ENCODE measurements at regions not wholly inside any gene's neighbourhood (a gene's known extent, or its start where the extent isn't known, plus 50 kb on each side); places are given as distances from the start of the nearest gene placed in this dataset.
"Not testable (repeated sequence)": the region's sequence is repeated elsewhere in the genome, so short reads cannot be mapped to it uniquely, and the experiment has no call there.

GRCh38 chr17:20908313-20909267 lies 134.2 kb downstream of the USP22 start:
- peak; percentile 84 for DNase-seq (ENCODE audit: low read depth)

GRCh38 chr17:20914658-20915057 lies 128.2 kb downstream of the USP22 start:
- no peak for DNase-seq (ENCODE audit: low read depth)

- no peak for DNase-seq (ENCODE audit: low read depth)
Measured at GRCh38 chr17:20916383-20916782, 126.4 kb downstream of the USP22 start.

GRCh38 chr17:20917610-20918306 lies 125.1 kb downstream of the USP22 start:
- not testable (repeated sequence) for DNase-seq (ENCODE audit: low read depth)

DNA sequence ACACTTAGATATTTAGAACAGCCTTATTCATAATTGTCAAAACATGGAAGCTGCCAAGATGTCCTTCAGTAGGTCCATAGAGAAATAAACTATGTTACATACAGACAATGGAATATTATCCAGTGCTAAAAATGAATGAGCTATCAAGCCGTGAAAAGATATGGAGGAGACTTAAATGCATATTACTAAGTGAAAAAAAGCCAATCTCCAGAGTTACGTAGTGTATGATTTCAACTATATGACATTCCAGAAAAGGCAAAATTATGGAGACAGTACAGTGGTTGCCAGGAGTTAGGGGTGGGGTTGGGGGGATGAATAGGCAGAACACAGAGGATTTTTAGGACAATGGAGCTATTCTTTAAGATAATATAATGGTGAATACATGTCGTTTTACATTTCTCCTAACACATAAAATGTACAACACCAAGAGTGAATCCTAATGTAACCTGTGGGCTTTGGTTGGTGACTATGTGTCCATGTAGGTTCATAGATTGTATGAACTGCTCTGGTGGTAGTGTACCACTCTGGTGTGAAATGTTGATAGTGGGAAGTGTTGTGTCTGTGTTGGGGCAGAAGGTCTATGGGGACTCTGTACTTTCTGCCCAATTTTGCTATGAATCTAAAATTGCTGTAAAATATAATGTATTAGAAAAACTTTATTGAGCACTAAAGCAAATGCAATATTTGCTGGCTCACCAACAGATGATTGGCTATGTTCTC lies 122.6 kb downstream of the USP22 start:
- no peak for DNase-seq (ENCODE audit: low read depth)

GRCh38 chr17:20920815-20921199 lies 122.0 kb downstream of the USP22 start:
- DNase-seq (ENCODE audit: low read depth): no peak

DNA sequence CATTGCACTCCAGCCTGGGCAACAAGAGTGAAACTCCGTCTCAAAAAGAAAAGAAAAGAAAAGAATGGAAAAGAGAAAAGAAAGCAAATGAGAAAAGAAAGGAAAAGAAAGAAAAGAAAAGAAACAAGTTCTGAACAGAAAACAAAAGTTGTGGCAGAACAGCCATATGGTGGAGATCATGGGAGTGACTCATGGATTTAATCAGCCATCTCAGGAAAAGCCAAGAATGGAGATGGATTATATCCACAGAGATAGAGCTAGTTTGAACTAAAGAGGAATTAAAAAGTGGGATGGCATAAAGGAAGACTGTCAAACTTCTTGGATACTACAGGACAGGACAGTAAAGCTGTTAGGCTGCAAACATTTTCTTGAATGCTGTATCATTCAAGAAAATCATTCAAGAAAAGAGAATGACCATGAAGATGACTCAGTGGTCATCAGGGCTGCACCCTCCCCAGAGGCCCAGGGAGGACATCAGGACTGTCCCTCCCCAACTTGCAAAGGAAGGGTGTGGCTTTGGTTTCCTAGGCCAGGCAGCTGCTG lies 120.6 kb downstream of the USP22 start:
- DNase-seq (ENCODE audit: low read depth): peak; percentile 50

DNA sequence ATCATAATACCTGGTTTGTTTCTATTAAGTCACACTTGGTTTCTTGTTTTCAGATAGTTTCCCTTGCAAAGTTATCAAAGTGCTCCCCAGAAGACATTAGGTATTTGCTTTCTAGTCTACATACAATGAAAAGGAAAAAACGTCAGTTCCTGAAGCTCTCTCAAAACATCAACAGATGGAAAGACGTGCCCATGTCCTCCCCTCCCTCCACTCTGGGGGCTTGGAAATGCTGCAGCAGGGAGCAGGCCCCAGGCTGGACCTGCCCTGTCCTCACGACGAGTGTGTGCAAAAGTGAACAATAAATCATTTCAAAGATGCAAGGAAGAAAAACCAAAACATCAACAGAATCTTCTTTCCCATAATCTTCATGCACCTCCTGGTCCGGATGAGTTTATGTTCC lies 118.5 kb downstream of the USP22 start:
- no peak for DNase-seq (ENCODE audit: low read depth)

GRCh38 chr17:20925091-20925490 lies 117.7 kb downstream of the USP22 start:
- DNase-seq (ENCODE audit: low read depth): peak; percentile 32

DNA sequence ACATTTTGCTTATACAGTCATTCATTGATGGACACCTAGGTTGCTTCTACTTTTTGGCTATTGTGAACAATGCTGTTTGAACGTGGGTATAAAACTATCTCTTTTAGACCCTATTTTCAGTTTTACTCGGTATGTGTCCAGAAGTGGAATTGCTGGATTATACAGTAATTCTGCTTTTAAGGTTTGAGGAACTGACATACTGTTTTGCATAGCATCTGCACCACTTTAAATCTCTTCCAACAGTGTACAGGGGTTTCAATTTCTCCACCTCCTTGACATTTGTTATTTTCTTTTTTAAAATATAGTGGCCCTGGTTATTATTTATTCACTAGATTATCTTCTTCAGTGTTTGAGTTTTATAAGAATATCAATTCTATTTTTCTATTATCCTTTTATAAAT lies 116.9 kb downstream of the USP22 start:
- no peak for DNase-seq (ENCODE audit: low read depth)

DNA sequence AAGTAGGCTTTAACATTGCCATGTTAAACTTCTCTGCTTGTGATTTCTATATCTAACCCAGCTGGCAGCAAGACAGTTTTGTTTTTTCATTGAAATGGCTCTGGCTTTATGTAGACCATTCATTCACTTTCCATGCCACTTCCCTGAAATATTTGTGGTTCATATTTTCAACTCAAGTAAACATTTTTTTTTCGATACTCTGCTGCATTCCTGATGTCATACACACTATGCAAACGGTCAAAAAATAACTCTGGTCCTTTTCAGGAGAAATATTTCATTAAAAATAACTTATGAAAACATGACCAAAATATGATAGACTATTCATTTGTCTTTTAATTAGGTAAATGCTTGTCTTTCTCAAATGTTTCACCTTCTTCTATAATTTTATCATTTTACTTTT lies 116.3 kb downstream of the USP22 start:
- DNase-seq (ENCODE audit: low read depth): peak; percentile 58

DNA sequence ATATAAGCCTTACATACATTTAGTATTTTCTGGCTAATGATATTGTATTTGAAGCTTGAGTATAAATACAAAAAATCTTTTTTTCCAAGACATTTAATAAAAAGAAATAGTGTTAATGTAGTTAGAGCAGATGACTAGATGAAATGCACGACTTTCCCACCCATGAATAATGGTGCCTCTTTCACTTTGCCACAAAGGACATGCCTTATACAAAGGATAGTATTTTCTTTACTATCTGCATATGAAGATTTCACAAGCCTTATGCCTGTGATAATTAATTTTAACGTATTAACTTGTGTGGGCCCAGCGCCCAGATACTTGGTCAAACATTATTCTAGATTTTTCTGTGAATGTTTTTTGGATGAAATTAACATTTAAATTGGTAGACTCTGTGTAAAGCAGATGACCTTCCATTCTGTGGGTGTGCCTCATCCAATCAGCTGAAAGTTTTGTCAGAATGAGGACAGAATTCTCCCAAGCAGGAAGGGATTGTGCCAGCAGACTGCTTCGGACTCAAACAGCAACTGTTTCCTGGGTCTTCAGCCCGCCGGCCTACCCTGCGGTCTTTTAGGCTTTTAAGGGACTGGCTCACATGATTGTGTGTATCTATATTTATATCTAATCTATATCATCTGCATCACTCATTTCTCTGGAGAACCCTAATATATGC lies 115.4 kb downstream of the USP22 start:
- no peak for DNase-seq (ENCODE audit: low read depth)

GRCh38 chr17:20929334-20929733 lies 113.5 kb downstream of the USP22 start:
- no peak for DNase-seq (ENCODE audit: low read depth)

GRCh38 chr17:20930081-20930760 lies 112.6 kb downstream of the USP22 start:
- no peak for DNase-seq (ENCODE audit: low read depth)

GRCh38 chr17:20933040-20933439 lies 109.8 kb downstream of the USP22 start:
- DNase-seq (ENCODE audit: low read depth): not testable (repeated sequence)

GRCh38 chr17:20934288-20934687 lies 108.5 kb downstream of the USP22 start:
- no peak for DNase-seq (ENCODE audit: low read depth)

- peak; percentile 72 for DNase-seq (ENCODE audit: low read depth)
Measured at GRCh38 chr17:20935740-20936139, 107.1 kb downstream of the USP22 start.

GRCh38 chr17:20938244-20938643 lies 104.6 kb downstream of the USP22 start:
- DNase-seq (ENCODE audit: low read depth): no peak

DNA sequence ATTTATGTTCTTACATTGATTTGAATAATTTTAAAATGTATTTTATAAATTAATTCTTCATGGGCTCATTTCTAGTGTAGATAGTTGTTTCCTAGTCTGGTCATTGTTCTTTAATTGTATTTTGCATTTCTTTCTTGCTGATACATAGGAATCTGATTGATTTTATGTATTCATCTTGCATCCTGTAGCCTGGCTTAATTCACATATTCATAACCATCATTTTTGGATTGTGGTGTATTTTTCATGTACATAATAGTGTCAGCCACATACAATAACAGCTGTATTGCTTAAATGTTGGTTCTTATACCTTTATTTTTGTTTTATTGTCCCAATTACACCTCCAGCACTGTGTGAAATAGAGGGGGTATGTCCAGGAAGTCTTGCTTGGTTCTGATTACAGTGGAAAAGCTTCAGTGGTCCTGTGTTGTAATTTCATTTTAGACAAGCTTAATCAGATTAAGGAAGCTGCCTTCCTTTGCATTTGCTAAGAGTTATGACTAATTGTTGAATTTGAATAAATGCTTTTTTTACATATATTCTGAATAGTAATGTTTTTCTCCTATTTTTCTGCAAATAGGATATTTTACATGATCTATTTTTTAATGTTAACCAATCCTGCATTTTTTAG lies 103.7 kb downstream of the USP22 start:
- no peak for DNase-seq (ENCODE audit: low read depth)

DNA sequence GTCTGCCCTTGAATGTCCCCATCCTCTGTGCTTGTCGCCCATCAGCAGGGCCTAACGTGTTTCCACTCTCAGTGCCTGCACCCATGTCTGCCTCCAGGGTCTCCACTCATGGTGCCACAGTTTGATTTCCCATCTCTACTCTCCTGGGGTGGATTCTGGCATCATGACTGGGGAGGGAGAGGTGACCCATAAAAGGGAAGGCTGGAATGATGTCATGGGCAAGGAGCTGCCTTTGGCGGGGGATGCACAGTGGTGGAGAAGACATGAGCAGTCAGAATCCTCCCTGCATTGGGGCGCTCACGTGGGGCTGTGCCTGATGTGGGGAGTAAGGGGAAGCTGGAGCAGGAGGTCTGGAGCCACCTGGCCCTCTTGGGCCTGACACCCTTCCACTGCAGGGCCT lies 100.9 kb downstream of the USP22 start:
- DNase-seq (ENCODE audit: low read depth): no peak

Data from ELR (cell line).